ENCODE measurements at regions not wholly inside any gene's neighbourhood (a gene's known extent, or its start where the extent isn't known, plus 50 kb on each side); places are given as distances from the start of the nearest gene placed in this dataset.

GRCh38 chr14:43901911-43902673 lies 605.0 kb downstream of the FSCB start:
- no peak overlapping the region for H3K27ac ChIP-seq (replicated peaks in 1 of 4)
- no peaks in the 10 kb centered on the region for H3K36me3 ChIP-seq
- no peak overlapping the region for H3K4me3 ChIP-seq
- WGBS, result 30% methylated on average over 3 of the region's 3 CpGs
- no peak for DNase-seq (ENCODE audit: extremely low spot score)
- H3K4me1 ChIP-seq, result no peaks in the 10 kb centered on the region
- intact Hi-C loops (cut with DNase I), result no loop called here
- TF ChIP-seq POLR2AphosphoS5 (IDR thresholded peaks at IDR 0.05), result no peak
- TF ChIP-seq EP300 (IDR thresholded peaks at IDR 0.05), result no peak
- TF ChIP-seq CTCF (IDR thresholded peaks at IDR 0.05), result no peak
- TF ChIP-seq POLR2A (IDR thresholded peaks at IDR 0.05; ENCODE audit: low read depth), result no peak
- H3K9me3 ChIP-seq, result no peaks in the 10 kb centered on the region
- H3K27me3 ChIP-seq, result no peaks in the 10 kb centered on the region

- DNase-seq (ENCODE audit: extremely low spot score), result no peak
- Histone ChIP-seq H3K27ac (replicated peaks in 1 of 4) (no peak overlapping the region), H3K4me1 (no peaks in the 10 kb centered on the region), H3K27me3 (no peaks in the 10 kb centered on the region), H3K9me3 (no peaks in the 10 kb centered on the region), H3K36me3 (no peaks in the 10 kb centered on the region), H3K4me3 (no peak overlapping the region)
- 66% methylated on average over 2 of the region's 2 CpGs for WGBS
- TF ChIP-seq POLR2A (IDR thresholded peaks at IDR 0.05; ENCODE audit: low read depth) (no peak), CTCF (IDR thresholded peaks at IDR 0.05) (no peak), POLR2AphosphoS5 (IDR thresholded peaks at IDR 0.05) (no peak), EP300 (IDR thresholded peaks at IDR 0.05) (no peak)
- intact Hi-C loops (cut with DNase I), result no loop called here
These were observed 606.9 kb downstream of the FSCB start for GRCh38 chr14:43900173-43900655.

GRCh38 chr14:43898687-43899086 lies 608.4 kb downstream of the FSCB start:
- Histone ChIP-seq H3K36me3 (no peaks in the 10 kb centered on the region), H3K4me1 (no peaks in the 10 kb centered on the region), H3K9me3 (no peaks in the 10 kb centered on the region), H3K4me3 (no peak overlapping the region), H3K27me3 (no peaks in the 10 kb centered on the region), H3K27ac (replicated peaks in 1 of 4) (no peak overlapping the region)
- TF ChIP-seq EP300 (IDR thresholded peaks at IDR 0.05), result no peak
- TF ChIP-seq CTCF (IDR thresholded peaks at IDR 0.05), result no peak
- no peak for TF ChIP-seq POLR2A (IDR thresholded peaks at IDR 0.05; ENCODE audit: low read depth)
- TF ChIP-seq POLR2AphosphoS5 (IDR thresholded peaks at IDR 0.05), result no peak
- DNase-seq (ENCODE audit: extremely low spot score), result no peak
- WGBS, result 61% methylated on average over 2 of the region's 2 CpGs
- intact Hi-C loops (cut with DNase I), result no loop called here

GRCh38 chr14:43896044-43896443 lies 611.0 kb downstream of the FSCB start:
- H3K4me1 ChIP-seq, result no peaks in the 10 kb centered on the region
- intact Hi-C loops (cut with DNase I), result no loop called here
- no peak for TF ChIP-seq EP300 (IDR thresholded peaks at IDR 0.05)
- TF ChIP-seq POLR2AphosphoS5 (IDR thresholded peaks at IDR 0.05), result no peak
- no peak for TF ChIP-seq CTCF (IDR thresholded peaks at IDR 0.05)
- TF ChIP-seq POLR2A (IDR thresholded peaks at IDR 0.05; ENCODE audit: low read depth), result no peak
- H3K9me3 ChIP-seq, result no peaks in the 10 kb centered on the region
- DNase-seq (ENCODE audit: extremely low spot score), result no peak
- no peak overlapping the region for H3K4me3 ChIP-seq
- H3K27ac ChIP-seq (replicated peaks in 1 of 4), result no peak overlapping the region
- no peaks in the 10 kb centered on the region for H3K27me3 ChIP-seq
- no peaks in the 10 kb centered on the region for H3K36me3 ChIP-seq
- 80% methylated on average over 2 of the region's 2 CpGs for WGBS

- DNase-seq (ENCODE audit: extremely low spot score), result no peak
- intact Hi-C loops (cut with DNase I), result no loop called here
- Histone ChIP-seq H3K4me3 (no peak overlapping the region), H3K4me1 (no peaks in the 10 kb centered on the region), H3K27me3 (no peaks in the 10 kb centered on the region), H3K9me3 (no peaks in the 10 kb centered on the region), H3K27ac (replicated peaks in 1 of 4) (no peak overlapping the region), H3K36me3 (no peaks in the 10 kb centered on the region)
- no peak for TF ChIP-seq POLR2A (IDR thresholded peaks at IDR 0.05; ENCODE audit: low read depth)
- no peak for TF ChIP-seq POLR2AphosphoS5 (IDR thresholded peaks at IDR 0.05)
- no peak for TF ChIP-seq CTCF (IDR thresholded peaks at IDR 0.05)
- TF ChIP-seq EP300 (IDR thresholded peaks at IDR 0.05), result no peak
- 61% methylated on average over 3 of the region's 3 CpGs for WGBS
These were observed 612.5 kb downstream of the FSCB start for GRCh38 chr14:43894534-43894933.
